Parathyroid adenoma (tissue), 2 donors: ENCODE measurements at regions not wholly inside any gene's neighbourhood (a gene's known extent, or its start where the extent isn't known, plus 50 kb on each side); places are given as distances from the start of the nearest gene placed in this dataset.

Source experiments
- H2AFZ ChIP-seq: fragments of 300-600 bp; sonication (generic); one replicate; pipeline ENCODE4 v1.7.0; 2017; ENCODE audit warnings: antibody characterized with exemption, mild to moderate bottlenecking
- H3K27ac ChIP-seq: fragments of 300-600 bp; sonication (generic); one replicate; pipeline ENCODE4 v1.7.0; 2017
- H3K27me3 ChIP-seq: fragments of 300-600 bp; sonication (generic); one replicate; pipeline ENCODE4 v1.7.0; 2017; ENCODE audit warnings: low read length; ENCODE audit not compliant: control insufficient read depth, insufficient read depth
- H3K36me3 ChIP-seq: fragments of 300-600 bp; sonication (generic); one replicate; pipeline ENCODE4 v1.7.0; 2017; ENCODE audit warnings: low read length; ENCODE audit not compliant: control insufficient read depth, insufficient read depth
- H3K4me1 ChIP-seq: fragments of 300-600 bp; sonication (generic); one replicate; pipeline ENCODE4 v1.7.0; 2017; ENCODE audit warnings: control low read depth
- H3K4me2 ChIP-seq: fragments of 300-600 bp; sonication (generic); one replicate; pipeline ENCODE4 v1.7.0; 2017; ENCODE audit warnings: low read length
- H3K4me3 ChIP-seq: fragments of 300-600 bp; sonication (generic); one replicate; pipeline ENCODE4 v1.7.0; 2017; ENCODE audit warnings: low read depth, low read length
- H3K79me2 ChIP-seq: fragments of 300-600 bp; sonication (generic); one replicate; pipeline ENCODE4 v1.7.0; 2017; ENCODE audit warnings: control low read depth
- H3K9ac ChIP-seq: fragments of 300-600 bp; sonication (generic); one replicate; pipeline ENCODE4 v1.7.0; 2017; ENCODE audit warnings: mild to moderate bottlenecking
- H3K9me3 ChIP-seq: fragments of 300-600 bp; sonication (generic); one replicate; pipeline ENCODE4 v1.7.0; 2017; ENCODE audit warnings: low read length; ENCODE audit not compliant: control insufficient read depth
- CTCF ChIP-seq: fragments of 300-600 bp; sonication (generic); IDR thresholded peaks from one replicate; pipeline ENCODE4 v1.7.0; 2017; ENCODE audit warnings: antibody characterized with exemption, mild to moderate bottlenecking
- donor health status: primary hyperparathyroidism.

GRCh38 chr10:118483496-118483895 lies 112.0 kb downstream of the PRLHR start:
- Histone ChIP-seq H3K27me3 (no peaks in the 10 kb centered on the region), H3K9ac (no peak overlapping the region), H3K4me3 (no peak overlapping the region), H3K4me2 (no peak overlapping the region), H3K36me3 (no peaks in the 10 kb centered on the region), H3K4me1 (no peaks in the 10 kb centered on the region), H3K79me2 (no peaks in the 10 kb centered on the region), H3K27ac (no peak overlapping the region), H3K9me3 (no peaks in the 10 kb centered on the region), H2AFZ (no peak overlapping the region)
- no peak for TF ChIP-seq CTCF

GRCh38 chr10:118482393-118483331 lies 112.8 kb downstream of the PRLHR start:
- H3K79me2 ChIP-seq, result no peaks in the 10 kb centered on the region
- no peak overlapping the region for H3K9ac ChIP-seq
- no peaks in the 10 kb centered on the region for H3K9me3 ChIP-seq
- no peak overlapping the region for H3K27ac ChIP-seq
- no peaks in the 10 kb centered on the region for H3K27me3 ChIP-seq
- H3K4me1 ChIP-seq, result no peaks in the 10 kb centered on the region
- H2AFZ ChIP-seq, result no peak overlapping the region
- no peak overlapping the region for H3K4me3 ChIP-seq
- no peak for TF ChIP-seq CTCF
- no peaks in the 10 kb centered on the region for H3K36me3 ChIP-seq
- H3K4me2 ChIP-seq, result no peak overlapping the region

- H3K27me3 ChIP-seq, result no peaks in the 10 kb centered on the region
- H3K4me2 ChIP-seq, result no peak overlapping the region
- no peak overlapping the region for H3K9ac ChIP-seq
- no peak overlapping the region for H3K4me3 ChIP-seq
- H2AFZ ChIP-seq, result no peak overlapping the region
- H3K36me3 ChIP-seq, result no peaks in the 10 kb centered on the region
- H3K79me2 ChIP-seq, result no peaks in the 10 kb centered on the region
- no peak overlapping the region for H3K27ac ChIP-seq
- H3K9me3 ChIP-seq, result no peaks in the 10 kb centered on the region
- no peaks in the 10 kb centered on the region for H3K4me1 ChIP-seq
- TF ChIP-seq CTCF, result no peak
These were observed 113.6 kb downstream of the PRLHR start for GRCh38 chr10:118481871-118482270.

- Histone ChIP-seq H3K27ac (no peak overlapping the region), H3K9me3 (no peaks in the 10 kb centered on the region), H3K4me1 (no peaks in the 10 kb centered on the region), H3K4me2 (no peak overlapping the region), H3K79me2 (no peaks in the 10 kb centered on the region), H3K4me3 (no peak overlapping the region), H2AFZ (no peak overlapping the region), H3K27me3 (no peaks in the 10 kb centered on the region), H3K9ac (no peak overlapping the region), H3K36me3 (no peaks in the 10 kb centered on the region)
- TF ChIP-seq CTCF, result no peak
These were observed 120.2 kb downstream of the PRLHR start for GRCh38 chr10:118475214-118475613.

GRCh38 chr10:118474111-118474510 lies 121.3 kb downstream of the PRLHR start:
- H3K36me3 ChIP-seq, result no peaks in the 10 kb centered on the region
- no peak for TF ChIP-seq CTCF
- H3K27me3 ChIP-seq, result no peaks in the 10 kb centered on the region
- H3K4me1 ChIP-seq, result no peaks in the 10 kb centered on the region
- H3K4me3 ChIP-seq, result no peak overlapping the region
- no peak overlapping the region for H3K27ac ChIP-seq
- no peaks in the 10 kb centered on the region for H3K9me3 ChIP-seq
- no peak overlapping the region for H2AFZ ChIP-seq
- H3K9ac ChIP-seq, result no peak overlapping the region
- no peak overlapping the region for H3K4me2 ChIP-seq
- H3K79me2 ChIP-seq, result no peaks in the 10 kb centered on the region
